K562 (cell line): ENCODE measurements at regions not wholly inside any gene's neighbourhood (a gene's known extent, or its start where the extent isn't known, plus 50 kb on each side); places are given as distances from the start of the nearest gene placed in this dataset.
A peak's percentile ranks its signal among the peaks of the same experiment; 100 is the strongest.

Experiments
- NFATC3 ChIP-seq: fragments of 450-650 bp; IDR thresholded peaks from 2 replicates; pipeline ENCODE4 v1.6.1; 2017; ENCODE audit warnings: mild to moderate bottlenecking
- STAT5B ChIP-seq: fragments of 250-450 bp; sonication (Bioruptor Pico); IDR thresholded peaks from 2 replicates; pipeline ENCODE4 v1.8.0; 2021; ENCODE audit warnings: mild to moderate bottlenecking, inconsistent platforms
- ZFP36 ChIP-seq: fragments of 150-350 bp; IDR thresholded peaks from 2 replicates; pipeline ENCODE4 v1.6.1; 2018; ENCODE audit warnings: low read length, low read depth; ENCODE audit not compliant: partially characterized antibody
- ZNF311 ChIP-seq: fragments of 250-450 bp; sonication (Bioruptor Pico); IDR thresholded peaks from 2 replicates; pipeline ENCODE4 v1.4.0; 2020; ENCODE audit warnings: mild to moderate bottlenecking, moderate library complexity
- ZNF431 ChIP-seq: sonication (generic); formaldehyde crosslinking; IDR thresholded peaks from 2 replicates; pipeline ENCODE4 v1.8.0; 2022; ENCODE audit warnings: mild to moderate bottlenecking, missing genetic modification reagents
- TF ChIP-seq, protein P1 (sequence below), 2 experiments: fragments of 450-650 bp; formaldehyde crosslinking in 1 of 2; IDR thresholded peaks; 2 replicates each; pipeline versions ENCODE4 v1.4.0 to v1.6.1; 2014 to 2020; ENCODE audit warnings: mild to moderate bottlenecking in 2 of 2, borderline replicate concordance in 1 of 2, low read depth in 1 of 2
- TF ChIP-seq, protein P2 (sequence below), 3 experiments: IDR thresholded peaks in 2 of 3; conservative IDR thresholded peaks in 1 of 3; 2 replicates each; pipeline ENCODE4 v1.5.1; 2011 to 2012; ENCODE audit warnings: low read length in 3 of 3, mild to moderate bottlenecking in 3 of 3, control low read depth in 2 of 3, improper control_type of control experiment in 1 of 3, inconsistent platforms in 1 of 3, low read depth in 1 of 3, mixed read lengths in 1 of 3, moderate library complexity in 1 of 3; ENCODE audit not compliant: insufficient read depth in 2 of 3

DNA sequence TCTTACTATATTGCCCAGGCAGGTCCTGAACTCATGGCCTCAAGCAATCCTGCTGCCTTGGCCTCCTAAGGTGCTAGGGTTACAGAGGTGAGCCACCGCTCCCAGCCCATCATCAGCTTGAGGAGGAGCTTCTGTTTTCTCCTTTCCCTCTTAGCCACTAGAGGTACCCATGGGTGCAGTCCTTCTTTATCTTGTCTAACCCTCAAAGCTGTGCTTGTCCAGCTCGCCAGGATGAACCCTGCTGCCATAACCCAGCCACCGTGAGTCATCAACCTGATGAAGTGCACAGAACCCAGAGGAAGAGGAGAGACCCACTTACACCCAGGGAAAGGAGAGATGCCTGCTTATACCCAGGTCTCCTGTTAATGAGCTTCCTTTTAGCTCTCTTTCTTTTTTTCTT, 133.4 kb downstream of the CUL2 start:
- TF ChIP-seq, protein P1, sequence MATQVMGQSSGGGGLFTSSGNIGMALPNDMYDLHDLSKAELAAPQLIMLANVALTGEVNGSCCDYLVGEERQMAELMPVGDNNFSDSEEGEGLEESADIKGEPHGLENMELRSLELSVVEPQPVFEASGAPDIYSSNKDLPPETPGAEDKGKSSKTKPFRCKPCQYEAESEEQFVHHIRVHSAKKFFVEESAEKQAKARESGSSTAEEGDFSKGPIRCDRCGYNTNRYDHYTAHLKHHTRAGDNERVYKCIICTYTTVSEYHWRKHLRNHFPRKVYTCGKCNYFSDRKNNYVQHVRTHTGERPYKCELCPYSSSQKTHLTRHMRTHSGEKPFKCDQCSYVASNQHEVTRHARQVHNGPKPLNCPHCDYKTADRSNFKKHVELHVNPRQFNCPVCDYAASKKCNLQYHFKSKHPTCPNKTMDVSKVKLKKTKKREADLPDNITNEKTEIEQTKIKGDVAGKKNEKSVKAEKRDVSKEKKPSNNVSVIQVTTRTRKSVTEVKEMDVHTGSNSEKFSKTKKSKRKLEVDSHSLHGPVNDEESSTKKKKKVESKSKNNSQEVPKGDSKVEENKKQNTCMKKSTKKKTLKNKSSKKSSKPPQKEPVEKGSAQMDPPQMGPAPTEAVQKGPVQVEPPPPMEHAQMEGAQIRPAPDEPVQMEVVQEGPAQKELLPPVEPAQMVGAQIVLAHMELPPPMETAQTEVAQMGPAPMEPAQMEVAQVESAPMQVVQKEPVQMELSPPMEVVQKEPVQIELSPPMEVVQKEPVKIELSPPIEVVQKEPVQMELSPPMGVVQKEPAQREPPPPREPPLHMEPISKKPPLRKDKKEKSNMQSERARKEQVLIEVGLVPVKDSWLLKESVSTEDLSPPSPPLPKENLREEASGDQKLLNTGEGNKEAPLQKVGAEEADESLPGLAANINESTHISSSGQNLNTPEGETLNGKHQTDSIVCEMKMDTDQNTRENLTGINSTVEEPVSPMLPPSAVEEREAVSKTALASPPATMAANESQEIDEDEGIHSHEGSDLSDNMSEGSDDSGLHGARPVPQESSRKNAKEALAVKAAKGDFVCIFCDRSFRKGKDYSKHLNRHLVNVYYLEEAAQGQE (IDR thresholded peaks at IDR 0.05; ENCODE audit: borderline replicate concordance) = no peak
- TF ChIP-seq, protein P1 (CRISPR knock-in tag; IDR thresholded peaks at IDR 0.05; ENCODE audit: low read depth) = no peak
- TF ChIP-seq ZNF311 (CRISPR knock-in tag) (no peak), STAT5B (no peak), ZNF431 (CRISPR knock-in tag) (no peak), NFATC3 (no peak), ZFP36 (no peak)
- TF ChIP-seq, protein P2, sequence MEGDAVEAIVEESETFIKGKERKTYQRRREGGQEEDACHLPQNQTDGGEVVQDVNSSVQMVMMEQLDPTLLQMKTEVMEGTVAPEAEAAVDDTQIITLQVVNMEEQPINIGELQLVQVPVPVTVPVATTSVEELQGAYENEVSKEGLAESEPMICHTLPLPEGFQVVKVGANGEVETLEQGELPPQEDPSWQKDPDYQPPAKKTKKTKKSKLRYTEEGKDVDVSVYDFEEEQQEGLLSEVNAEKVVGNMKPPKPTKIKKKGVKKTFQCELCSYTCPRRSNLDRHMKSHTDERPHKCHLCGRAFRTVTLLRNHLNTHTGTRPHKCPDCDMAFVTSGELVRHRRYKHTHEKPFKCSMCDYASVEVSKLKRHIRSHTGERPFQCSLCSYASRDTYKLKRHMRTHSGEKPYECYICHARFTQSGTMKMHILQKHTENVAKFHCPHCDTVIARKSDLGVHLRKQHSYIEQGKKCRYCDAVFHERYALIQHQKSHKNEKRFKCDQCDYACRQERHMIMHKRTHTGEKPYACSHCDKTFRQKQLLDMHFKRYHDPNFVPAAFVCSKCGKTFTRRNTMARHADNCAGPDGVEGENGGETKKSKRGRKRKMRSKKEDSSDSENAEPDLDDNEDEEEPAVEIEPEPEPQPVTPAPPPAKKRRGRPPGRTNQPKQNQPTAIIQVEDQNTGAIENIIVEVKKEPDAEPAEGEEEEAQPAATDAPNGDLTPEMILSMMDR (IDR thresholded peaks at IDR 0.05 in 2 of 3, conservative IDR thresholded peaks at IDR 0.05 in 1 of 3; ENCODE audit: insufficient read depth in 2 of 3, low read depth in 1 of 3, low read length in 3 of 3) = peak in 2 of 3 experiments; percentile 11; a peak in 1 of 6 replicates
